ENCODE measurements at regions not wholly inside any gene's neighbourhood (a gene's known extent, or its start where the extent isn't known, plus 50 kb on each side); places are given as distances from the start of the nearest gene placed in this dataset.

GRCh38 chr14:71610149-71610548 lies 322.1 kb upstream of the RGS6 start (continued):
- TF ChIP-seq RBM22 (IDR thresholded peaks at IDR 0.05; ENCODE audit: low read depth, low read length, poor library complexity, severe bottlenecking) (no peak), BACH1 (tag; IDR thresholded peaks at IDR 0.05) (no peak), ZNF395 (CRISPR knock-in tag; IDR thresholded peaks at IDR 0.05) (no peak)

GRCh38 chr14:71610797-71611196 lies 321.4 kb upstream of the RGS6 start:
- intact Hi-C loops (cut with micrococcal nuclease) (no loop called here), in situ Hi-C loops (cut with MboI) (no loop called here)
- Histone ChIP-seq H3K4me3 (no peak overlapping the region), H3K9me1 (ENCODE audit: control insufficient read depth, insufficient read depth, low read length) (no peaks in the 10 kb centered on the region), H3K27ac (ENCODE audit: extremely low read depth, low read depth, low read length) (no peak overlapping the region), H3K79me2 (ENCODE audit: control insufficient read depth, insufficient read depth, low read length) (no peaks in the 10 kb centered on the region), H3K4me1 (replicated peaks in 1 of 2; ENCODE audit: control insufficient read depth in 2 of 2, insufficient read depth in 2 of 2, low read length in 2 of 2) (no peaks in the 10 kb centered on the region; a peak in 1 of 5 replicates), H3K9ac (ENCODE audit: insufficient read depth in 1 of 2, low read depth in 2 of 2, low read length in 2 of 2) (no peak overlapping the region), H3K27me3 (ENCODE audit: control insufficient read depth in 2 of 2, insufficient read depth in 2 of 2, low read length in 2 of 2) (no peaks in the 10 kb centered on the region), H3K36me3 (ENCODE audit: control insufficient read depth, insufficient read depth, low read length) (no peaks in the 10 kb centered on the region), H2AFZ (ENCODE audit: low read depth, low read length) (no peak overlapping the region), H3K4me2 (ENCODE audit: insufficient read depth, low read length) (no peak overlapping the region), H4K20me1 (replicated peaks; ENCODE audit: control insufficient read depth, insufficient read depth, low read length) (no peaks in the 10 kb centered on the region), H3K9me3 (replicated peaks; ENCODE audit: control insufficient read depth, insufficient read depth, low read depth, low read length) (no peaks in the 10 kb centered on the region)
- ChIA-PET POLR2A (no interaction called here), CTCF (ENCODE audit: low intra/inter-chr PET ratio) (no interaction called here)
- no TSS peak for BruUV-seq (replicated peaks)
- TF ChIP-seq YY1 (IDR thresholded peaks at IDR 0.05; ENCODE audit: borderline replicate concordance in 1 of 3, control insufficient read depth in 1 of 3, extremely low read depth in 1 of 3, insufficient read depth in 3 of 3, insufficient read length in 1 of 3, insufficient replicate concordance in 2 of 3, low read depth in 1 of 3, low read length in 2 of 3) (no peak), NFIC (IDR thresholded peaks at IDR 0.05) (peak; percentile 27; the same call in 1 of the 2 replicates)
- FAIRE-seq (no peak), ATAC-seq (no peak), DNase-seq (ENCODE audit: extremely low read depth in 1 of 4, low spot score in 3 of 4) (no peak)
- 91% methylated on average over 1 of the region's 1 CpG for WGBS (ENCODE audit: insufficient coverage, low coverage, missing lambda C conversion rate)

Measured in K562 (cell line).